ENCODE measurements at regions not wholly inside any gene's neighbourhood (a gene's known extent, or its start where the extent isn't known, plus 50 kb on each side); places are given as distances from the start of the nearest gene placed in this dataset.

DNA sequence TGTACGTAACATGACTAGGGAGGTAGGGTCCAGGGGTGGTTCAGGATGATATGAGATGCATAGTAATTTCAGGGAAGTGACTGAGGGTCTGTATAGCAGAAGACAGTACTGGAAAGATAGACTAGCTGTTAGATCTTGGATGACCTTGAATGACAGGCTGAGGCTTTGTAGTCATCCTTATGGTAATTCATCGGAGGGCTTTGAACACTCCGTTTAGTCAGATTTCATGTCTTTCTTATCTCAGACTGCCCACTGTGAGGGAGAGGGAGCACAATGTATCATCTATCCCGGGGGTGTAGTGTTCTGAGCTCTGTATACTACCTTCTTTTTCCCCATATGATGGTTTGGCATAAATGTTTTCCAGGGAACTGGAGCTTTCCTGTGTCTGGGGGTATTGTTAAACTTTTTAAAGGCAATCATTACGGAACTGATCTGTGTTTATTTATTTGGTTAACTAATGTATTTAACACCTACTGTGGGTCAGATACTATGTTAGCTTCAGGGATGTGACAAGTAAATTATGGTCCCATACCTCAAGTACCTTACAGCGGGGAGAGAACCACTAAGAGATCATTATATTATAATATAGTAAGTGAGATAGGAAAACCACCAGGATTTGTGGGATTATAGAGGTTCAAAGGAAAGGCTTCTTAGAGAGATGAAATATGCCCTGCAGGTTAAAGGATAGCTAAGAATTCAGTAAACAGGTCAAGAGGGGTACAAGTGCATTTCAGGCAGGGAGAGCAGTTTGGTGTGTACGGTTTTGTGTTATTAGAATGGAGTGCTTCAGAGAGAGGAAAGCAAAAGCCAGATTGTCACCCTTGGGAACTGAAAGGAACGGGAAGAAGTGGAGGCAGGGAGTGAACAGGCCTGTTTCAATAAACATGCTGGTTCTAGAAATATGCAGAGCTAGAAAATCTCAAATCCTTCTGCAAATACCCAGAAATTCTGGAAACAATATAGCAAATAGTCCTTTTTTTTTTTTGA lies 164.8 kb upstream of the KL start:
- DNase-seq (ENCODE audit: low read depth): no peak
- TF ChIP-seq, protein P1, sequence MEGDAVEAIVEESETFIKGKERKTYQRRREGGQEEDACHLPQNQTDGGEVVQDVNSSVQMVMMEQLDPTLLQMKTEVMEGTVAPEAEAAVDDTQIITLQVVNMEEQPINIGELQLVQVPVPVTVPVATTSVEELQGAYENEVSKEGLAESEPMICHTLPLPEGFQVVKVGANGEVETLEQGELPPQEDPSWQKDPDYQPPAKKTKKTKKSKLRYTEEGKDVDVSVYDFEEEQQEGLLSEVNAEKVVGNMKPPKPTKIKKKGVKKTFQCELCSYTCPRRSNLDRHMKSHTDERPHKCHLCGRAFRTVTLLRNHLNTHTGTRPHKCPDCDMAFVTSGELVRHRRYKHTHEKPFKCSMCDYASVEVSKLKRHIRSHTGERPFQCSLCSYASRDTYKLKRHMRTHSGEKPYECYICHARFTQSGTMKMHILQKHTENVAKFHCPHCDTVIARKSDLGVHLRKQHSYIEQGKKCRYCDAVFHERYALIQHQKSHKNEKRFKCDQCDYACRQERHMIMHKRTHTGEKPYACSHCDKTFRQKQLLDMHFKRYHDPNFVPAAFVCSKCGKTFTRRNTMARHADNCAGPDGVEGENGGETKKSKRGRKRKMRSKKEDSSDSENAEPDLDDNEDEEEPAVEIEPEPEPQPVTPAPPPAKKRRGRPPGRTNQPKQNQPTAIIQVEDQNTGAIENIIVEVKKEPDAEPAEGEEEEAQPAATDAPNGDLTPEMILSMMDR (IDR thresholded peaks at IDR 0.05; ENCODE audit: insufficient read depth, low read depth, low read length, missing control alignments): no peak
- H3K4me3 ChIP-seq (ENCODE audit: low read depth, low read length): no peak overlapping the region

- TF ChIP-seq, protein P1 (IDR thresholded peaks at IDR 0.05; ENCODE audit: insufficient read depth, low read depth, low read length, missing control alignments): no peak
- no peak for DNase-seq (ENCODE audit: low read depth)
These were observed 163.7 kb upstream of the KL start for GRCh38 chr13:32852526-32852925.

GRCh38 chr13:32857077-32857476 lies 159.1 kb upstream of the KL start:
- DNase-seq (ENCODE audit: low read depth): no peak
- TF ChIP-seq, protein P1 (IDR thresholded peaks at IDR 0.05; ENCODE audit: insufficient read depth, low read depth, low read length, missing control alignments): no peak
- H3K4me3 ChIP-seq (ENCODE audit: low read depth, low read length): no peak overlapping the region

More at GRCh38 chr13:32852526-32852925, 163.7 kb upstream of the KL start:
- no peak overlapping the region for H3K4me3 ChIP-seq (ENCODE audit: low read depth, low read length)

GRCh38 chr13:32857689-32858088 lies 158.5 kb upstream of the KL start:
- TF ChIP-seq, protein P1 (IDR thresholded peaks at IDR 0.05; ENCODE audit: insufficient read depth, low read depth, low read length, missing control alignments): no peak
- DNase-seq (ENCODE audit: low read depth): no peak
- H3K4me3 ChIP-seq (ENCODE audit: low read depth, low read length): no peak overlapping the region

DNA sequence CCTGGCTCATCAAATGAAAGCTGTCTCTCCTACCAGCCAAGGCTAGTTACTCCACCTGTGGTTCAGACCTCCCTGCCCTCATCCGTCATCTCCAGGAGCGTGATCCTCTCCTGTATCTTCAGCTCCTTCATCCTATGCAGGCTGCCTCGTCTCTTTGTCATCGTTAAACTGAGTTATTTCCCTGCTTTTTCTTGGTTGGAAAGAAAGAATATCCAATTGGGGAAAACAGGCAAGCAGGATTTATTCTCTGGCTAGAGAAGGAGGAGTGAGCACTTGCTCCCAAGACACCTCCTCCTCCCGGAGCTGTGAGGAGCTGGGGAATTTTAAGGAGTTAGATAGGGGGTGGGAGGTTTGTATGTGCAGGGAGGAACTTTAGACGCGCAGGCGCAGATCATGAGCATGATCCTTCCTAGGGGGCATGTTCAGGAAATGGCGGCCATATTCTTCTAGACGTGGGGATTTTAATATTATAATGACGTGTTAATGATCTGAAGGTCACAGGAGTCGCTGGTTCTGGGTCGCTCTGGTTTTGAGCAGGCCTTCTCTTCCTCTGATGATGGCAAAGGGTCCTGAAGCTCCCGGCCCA lies 156.4 kb upstream of the KL start:
- no peak overlapping the region for H3K4me3 ChIP-seq (ENCODE audit: low read depth, low read length)
- TF ChIP-seq, protein P1 (IDR thresholded peaks at IDR 0.05; ENCODE audit: insufficient read depth, low read depth, low read length, missing control alignments): no peak
- no peak for DNase-seq (ENCODE audit: low read depth)

DNA sequence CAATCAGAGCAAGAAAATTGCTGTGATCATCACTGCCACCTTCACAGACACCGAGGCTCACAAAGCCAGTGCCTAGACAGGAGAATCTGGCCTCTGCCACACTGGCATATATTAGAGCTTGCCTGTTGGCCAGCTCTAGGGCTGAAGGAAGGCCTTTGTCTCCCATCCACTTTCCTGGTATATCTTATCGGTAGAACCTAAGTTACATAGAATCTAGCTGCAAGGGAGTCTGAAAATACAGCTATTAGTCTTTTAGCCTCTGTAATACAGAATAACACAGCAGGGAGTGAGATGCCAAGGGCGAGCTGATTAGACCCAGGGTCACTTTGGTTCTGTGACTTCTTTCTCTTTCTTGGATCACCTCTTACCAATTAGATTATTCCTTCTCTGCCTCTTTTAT lies 154.9 kb upstream of the KL start:
- TF ChIP-seq, protein P1 (IDR thresholded peaks at IDR 0.05; ENCODE audit: insufficient read depth, low read depth, low read length, missing control alignments): no peak
- DNase-seq (ENCODE audit: low read depth): no peak
- H3K4me3 ChIP-seq (ENCODE audit: low read depth, low read length): no peak overlapping the region
